ENCODE measurements at regions not wholly inside any gene's neighbourhood (a gene's known extent, or its start where the extent isn't known, plus 50 kb on each side); places are given as distances from the start of the nearest gene placed in this dataset.
"Not testable (repeated sequence)": the region's sequence is repeated elsewhere in the genome, so short reads cannot be mapped to it uniquely, and the experiment has no call there.

- no peak for FAIRE-seq
Observed at GRCh38 chr2:129004940-129005490, 686.3 kb upstream of the HS6ST1 start.

GRCh38 chr2:129006135-129006886, 687.6 kb upstream of the HS6ST1 start:
- FAIRE-seq = no peak

- no peak for FAIRE-seq
Observed at GRCh38 chr2:129006901-129007300, 688.2 kb upstream of the HS6ST1 start.

- no peak for FAIRE-seq
Observed at GRCh38 chr2:129008055-129008880, 689.6 kb upstream of the HS6ST1 start.

GRCh38 chr2:129008881-129009554, 690.4 kb upstream of the HS6ST1 start:
- no peak for FAIRE-seq

GRCh38 chr2:129009555-129010146, 691.0 kb upstream of the HS6ST1 start:
- no peak for FAIRE-seq

- FAIRE-seq = no peak
Observed at GRCh38 chr2:129010262-129010661, 691.6 kb upstream of the HS6ST1 start.

- no peak for FAIRE-seq
Observed at GRCh38 chr2:129011466-129012061, 692.9 kb upstream of the HS6ST1 start.

GRCh38 chr2:129014432-129014831, 695.8 kb upstream of the HS6ST1 start:
- FAIRE-seq = no peak

GRCh38 chr2:129015397-129016285, 697.0 kb upstream of the HS6ST1 start:
- FAIRE-seq = no peak

- no peak for FAIRE-seq
Observed at GRCh38 chr2:129016972-129017371, 698.3 kb upstream of the HS6ST1 start.

GRCh38 chr2:129024796-129025195, 706.1 kb upstream of the HS6ST1 start:
- no peak for FAIRE-seq

- no peak for FAIRE-seq
Observed at GRCh38 chr2:129035992-129036391, 717.3 kb upstream of the HS6ST1 start.

GRCh38 chr2:129043677-129044076, 725.0 kb upstream of the HS6ST1 start:
- not testable (repeated sequence) for FAIRE-seq

GRCh38 chr2:129046475-129046874, 727.8 kb upstream of the HS6ST1 start:
- FAIRE-seq = not testable (repeated sequence)

- FAIRE-seq = no peak
Observed at GRCh38 chr2:129050101-129050500, 731.4 kb upstream of the HS6ST1 start.

GRCh38 chr2:129055242-129055641, 736.6 kb upstream of the HS6ST1 start:
- no peak for FAIRE-seq

GRCh38 chr2:129055824-129056223, 737.2 kb upstream of the HS6ST1 start:
- FAIRE-seq = no peak

- no peak for FAIRE-seq
Observed at GRCh38 chr2:129056309-129056958, 737.8 kb upstream of the HS6ST1 start.

GRCh38 chr2:129056959-129057317, 738.3 kb upstream of the HS6ST1 start:
- no peak for FAIRE-seq

- no peak for FAIRE-seq
Observed at GRCh38 chr2:129058981-129059380, 740.3 kb upstream of the HS6ST1 start.

Measured in endometrium (tissue), 2 donors.